ENCODE measurements at regions not wholly inside any gene's neighbourhood (a gene's known extent, or its start where the extent isn't known, plus 50 kb on each side); places are given as distances from the start of the nearest gene placed in this dataset.

DNA sequence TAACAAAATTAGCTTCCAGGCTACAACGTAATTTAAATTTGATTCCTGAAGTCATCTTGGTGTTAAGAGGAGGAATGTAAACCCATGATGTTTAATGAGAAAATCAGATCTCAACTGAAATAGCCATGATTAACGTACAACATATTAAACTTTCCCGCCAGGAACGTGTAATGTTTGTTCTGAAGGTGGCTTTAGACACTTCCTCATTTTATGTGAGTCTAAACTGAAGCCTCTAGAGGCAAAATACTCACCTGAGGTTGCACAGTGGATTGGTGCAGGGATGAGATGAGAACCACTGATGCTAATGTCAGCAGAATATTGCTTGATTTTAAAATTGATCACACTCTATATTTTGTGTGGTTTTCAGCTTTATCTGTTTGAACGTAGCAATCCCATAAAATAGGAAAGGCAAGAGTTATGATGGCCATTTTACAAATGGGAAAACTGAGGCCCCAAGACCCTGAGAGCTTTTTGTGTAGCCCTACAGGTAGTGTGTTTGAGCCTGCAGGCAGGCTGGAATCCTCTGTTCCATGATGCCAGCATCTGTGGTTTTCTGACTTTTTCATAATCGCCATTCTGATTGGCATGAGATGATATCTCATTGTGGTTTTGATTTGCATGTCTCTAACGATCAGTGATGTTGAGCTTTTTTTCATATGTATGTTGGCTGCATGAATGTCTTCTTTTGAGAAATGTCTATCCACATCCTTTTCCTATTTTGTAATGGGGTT, 243.7 kb upstream of the BMPER start:
- Histone ChIP-seq H3K27ac (no peak overlapping the region), H3K4me3 (no peak overlapping the region)

DNA sequence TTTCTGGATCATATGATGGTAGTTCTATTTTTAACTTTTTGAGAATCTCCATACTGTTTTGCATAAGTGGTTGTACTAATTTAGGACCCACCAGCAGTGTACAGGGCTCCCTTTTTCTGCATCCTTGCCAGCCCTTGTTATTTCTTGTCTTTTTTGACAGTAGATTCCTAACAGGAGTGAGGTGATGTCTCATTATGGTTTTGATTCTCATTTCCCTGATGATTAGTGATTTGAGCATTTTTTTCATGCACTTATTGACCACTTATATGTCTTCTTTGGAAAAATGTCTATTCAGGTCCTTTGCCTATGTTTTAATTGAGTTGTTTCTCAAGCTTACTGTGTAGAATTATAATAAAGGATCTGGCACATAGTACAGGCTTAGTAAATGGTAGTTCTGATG, 238.8 kb upstream of the BMPER start:
- Histone ChIP-seq H3K4me3 (no peak overlapping the region), H3K27ac (no peak overlapping the region)

DNA sequence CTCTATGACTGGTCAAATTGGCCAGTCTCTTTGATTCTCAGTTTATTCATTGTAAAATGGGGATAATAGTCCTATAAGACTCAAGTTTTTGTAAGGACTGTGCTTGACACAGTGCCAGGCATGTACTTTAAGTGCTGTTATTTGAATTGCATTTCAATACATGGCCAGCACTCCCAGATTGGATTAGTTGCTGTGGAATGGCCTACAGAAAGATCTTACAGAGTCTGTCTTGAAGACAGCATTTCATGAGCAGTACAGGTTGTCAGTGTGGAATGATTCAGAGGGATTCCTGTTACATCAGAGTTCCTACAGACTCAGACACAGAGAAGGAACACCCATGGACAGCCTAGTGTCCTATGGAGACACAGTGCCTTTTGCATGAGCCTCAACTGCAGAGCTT, 238.1 kb upstream of the BMPER start:
- Histone ChIP-seq H3K27ac (no peak overlapping the region), H3K4me3 (no peak overlapping the region)

DNA sequence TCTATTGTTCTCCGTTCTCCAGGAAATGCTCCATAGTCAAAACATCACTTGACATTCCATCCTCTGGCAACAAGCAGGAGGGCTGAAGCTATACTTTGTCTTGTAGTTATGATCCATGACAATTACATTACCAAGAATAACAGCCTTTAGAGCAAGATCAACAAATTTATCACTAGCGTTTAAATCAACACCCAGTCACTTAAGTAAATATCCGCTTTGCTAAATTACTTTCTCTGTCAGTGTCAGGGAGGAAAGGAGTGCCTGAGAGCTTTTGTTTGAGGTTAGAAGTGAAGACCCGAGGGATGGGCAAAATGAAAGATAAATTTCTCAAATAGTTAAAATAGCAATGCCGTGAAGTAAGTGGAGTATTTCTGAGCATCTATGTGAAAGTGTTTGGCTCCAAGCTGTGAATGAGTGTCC, 236.1 kb upstream of the BMPER start:
- Histone ChIP-seq H3K27ac (no peak overlapping the region), H3K4me3 (no peak overlapping the region)

DNA sequence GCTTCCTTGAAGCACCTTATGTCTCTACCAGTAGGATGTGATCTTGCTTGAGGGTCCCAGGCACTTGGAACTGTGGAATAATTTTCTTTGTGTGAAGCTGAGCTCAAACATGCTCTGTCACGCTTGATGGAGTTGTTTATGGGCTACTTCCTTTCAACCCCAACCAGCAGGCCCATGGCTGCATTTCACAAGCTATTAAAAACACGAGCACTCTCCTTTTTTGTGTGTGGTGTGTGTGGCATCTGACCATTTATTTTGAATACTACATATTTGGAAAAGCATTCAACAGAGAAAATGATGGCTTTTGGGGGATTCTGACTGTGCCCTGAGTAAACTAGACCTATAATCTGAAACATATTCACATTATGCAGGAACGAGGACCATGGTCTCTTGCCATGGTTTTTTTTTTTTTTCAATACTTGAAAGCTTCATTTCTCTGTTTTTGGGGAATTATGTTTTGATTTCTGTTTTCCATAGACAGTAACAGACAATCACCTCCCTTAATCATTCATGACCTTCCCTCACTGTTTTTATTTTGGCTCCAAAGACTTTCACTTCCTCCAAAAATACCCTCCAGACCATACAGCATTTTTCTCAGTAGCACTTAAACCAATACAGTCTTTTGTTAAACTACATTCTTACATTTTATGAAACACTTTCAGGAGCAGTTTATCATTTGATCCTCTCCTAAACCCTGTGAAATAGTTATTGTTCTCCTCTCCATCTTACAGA, 233.6 kb upstream of the BMPER start:
- H3K27ac ChIP-seq = no peak overlapping the region
- no peak overlapping the region for H3K4me3 ChIP-seq

DNA sequence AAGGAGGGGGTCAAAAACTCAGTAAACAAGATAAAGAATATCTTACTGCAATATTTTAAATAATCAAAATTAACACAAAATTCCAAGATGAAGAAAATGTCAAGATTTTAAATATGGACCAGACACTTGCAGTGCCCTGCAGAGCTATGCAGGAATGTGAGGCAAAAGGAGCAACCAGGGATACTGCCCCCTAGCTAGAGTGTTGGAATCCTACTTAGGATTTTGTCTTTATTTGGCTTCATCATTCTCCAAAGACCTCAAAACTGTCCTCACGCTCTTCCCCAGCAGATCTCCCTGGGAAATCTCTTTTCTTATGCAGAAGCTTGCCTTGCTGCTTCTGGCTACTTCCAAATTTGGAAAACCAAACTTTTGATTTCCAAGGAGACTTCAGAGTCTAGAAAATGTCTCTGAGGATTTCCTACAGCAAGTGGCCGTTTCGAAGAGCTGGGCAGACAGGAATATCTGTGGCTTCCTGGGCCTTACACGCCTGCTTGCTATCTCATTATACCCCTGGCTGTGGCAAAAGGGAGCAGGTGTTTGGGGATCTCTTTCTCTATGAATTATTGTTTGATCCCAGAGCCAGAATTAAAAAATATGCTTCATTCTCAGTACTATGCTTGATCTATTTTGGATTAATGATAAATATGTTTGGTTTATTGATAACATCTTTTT, 232.2 kb upstream of the BMPER start:
- H3K27ac ChIP-seq = no peak overlapping the region
- no peak overlapping the region for H3K4me3 ChIP-seq

DNA sequence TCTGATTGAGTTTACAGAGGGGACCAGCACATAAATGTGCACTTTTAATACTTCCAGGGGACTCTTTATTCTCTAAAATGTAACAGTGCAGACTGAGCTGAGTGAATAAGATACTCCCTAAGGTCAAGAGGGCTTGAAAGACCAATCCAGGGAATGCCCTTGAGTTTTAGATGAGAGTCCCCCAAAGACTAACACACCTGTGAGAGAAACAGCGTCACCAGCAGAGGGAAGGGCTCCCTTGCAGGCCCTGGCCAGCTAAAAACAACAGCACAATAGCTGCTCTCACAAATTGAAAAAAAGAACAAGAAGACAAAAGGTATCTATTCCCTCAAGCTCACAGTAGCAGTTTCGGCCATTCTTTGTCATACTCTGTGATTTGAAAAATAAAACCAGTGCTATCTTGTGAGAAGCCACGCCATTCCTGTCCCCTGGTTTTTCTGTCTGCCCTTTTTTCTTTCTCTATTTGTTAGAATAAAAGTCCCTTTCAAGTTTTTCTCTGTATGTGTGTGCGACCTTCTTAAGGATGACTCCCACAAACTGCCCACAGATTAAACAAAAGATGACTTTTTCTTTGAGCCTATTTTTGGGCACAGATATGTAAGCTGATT, 230.4 kb upstream of the BMPER start:
- H3K4me3 ChIP-seq = no peak overlapping the region
- H3K27ac ChIP-seq = no peak overlapping the region

DNA sequence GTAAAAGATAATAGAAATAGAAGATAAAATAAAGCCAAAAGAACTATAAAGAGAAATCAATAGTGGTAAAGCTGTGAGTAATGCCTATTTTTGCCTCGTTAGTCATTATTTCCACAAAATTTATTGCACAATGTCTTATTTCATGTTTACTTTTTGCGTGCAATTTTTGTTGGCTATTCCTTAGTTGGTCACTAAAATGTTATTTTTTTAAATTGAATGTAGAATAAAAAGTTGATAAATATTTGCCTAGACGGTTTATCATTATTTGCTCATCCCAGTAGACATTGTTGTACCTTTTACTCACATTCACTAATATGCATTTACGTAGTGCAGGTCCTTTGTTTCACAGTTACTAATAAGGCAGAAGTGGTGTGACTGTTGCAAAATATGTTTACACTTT, 227.8 kb upstream of the BMPER start:
- no peak overlapping the region for H3K27ac ChIP-seq
- no peak overlapping the region for H3K4me3 ChIP-seq

DNA sequence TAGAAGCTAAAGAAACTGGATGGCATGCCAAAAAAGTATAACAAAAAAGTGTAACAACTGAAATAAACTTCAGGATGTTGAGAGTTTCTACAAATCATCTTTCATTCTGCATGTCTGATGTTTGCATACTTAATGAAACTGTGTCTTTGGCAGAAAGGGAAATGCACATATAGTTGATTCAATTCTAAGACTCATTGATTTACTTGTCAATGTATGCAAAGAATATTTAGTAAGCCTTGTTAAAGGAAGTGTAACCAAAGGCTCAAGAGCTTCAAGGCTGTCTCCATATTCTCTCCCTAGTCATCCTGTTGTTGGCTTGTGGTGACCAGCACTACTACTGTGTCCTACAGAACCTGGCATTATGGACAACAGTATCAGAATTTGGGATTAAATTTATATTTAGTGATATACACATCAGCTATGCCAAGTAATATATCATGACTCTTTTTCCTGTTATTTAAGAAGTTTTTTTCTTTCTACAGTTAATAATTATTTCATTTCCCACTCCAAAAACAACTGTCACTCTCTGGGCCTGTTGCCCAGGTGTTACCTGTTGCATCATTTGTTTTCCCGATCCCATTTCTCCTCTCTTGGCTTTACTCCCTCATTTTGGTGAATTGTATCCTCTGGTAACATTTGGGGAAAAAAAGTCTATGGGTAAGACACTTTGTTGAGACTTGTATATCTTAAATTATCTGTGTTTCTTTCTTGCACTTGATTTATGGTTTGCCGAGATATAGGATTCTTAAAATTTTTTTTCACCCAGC, 226.6 kb upstream of the BMPER start:
- H3K4me3 ChIP-seq = no peak overlapping the region
- no peak overlapping the region for H3K27ac ChIP-seq

DNA sequence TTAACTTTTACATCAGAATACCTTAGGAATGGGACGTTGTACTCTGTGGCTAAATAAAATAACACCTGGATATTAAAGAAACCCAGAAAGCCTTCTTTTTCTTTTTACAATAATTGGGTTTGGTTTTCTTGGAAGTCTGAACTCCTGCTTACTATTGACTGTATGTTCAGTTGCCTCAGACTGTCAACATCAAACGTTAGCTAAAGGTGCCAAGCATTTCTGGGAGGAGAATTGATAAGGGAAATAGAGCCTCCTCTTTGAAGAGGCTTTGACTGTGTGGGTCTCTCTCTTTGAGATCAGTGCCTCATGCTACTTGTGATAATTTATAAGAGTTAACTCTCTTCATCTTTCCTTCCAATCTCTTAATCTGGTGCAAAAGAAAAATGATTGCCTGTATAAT, 224.7 kb upstream of the BMPER start:
- Histone ChIP-seq H3K4me3 (no peak overlapping the region), H3K27ac (no peak overlapping the region)

DNA sequence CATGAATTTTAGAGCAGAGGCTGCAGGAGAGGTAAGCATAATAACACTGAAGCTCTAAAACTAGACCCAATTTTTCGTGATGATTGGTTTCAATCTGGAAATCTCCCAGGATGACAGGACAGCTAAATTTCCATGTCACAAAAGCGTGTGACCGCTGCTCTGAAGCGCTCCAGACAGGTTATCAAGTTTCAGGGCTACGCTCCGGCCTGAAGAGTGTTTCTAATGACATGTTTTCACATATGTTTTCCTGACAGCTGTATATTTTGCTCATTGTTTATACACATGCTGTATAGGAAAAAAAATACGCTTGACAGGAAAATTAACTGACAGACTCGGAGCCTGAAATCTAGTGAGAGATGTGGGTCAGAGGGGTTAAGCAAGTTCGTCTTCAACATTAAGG, 219.8 kb upstream of the BMPER start:
- no peak overlapping the region for H3K4me3 ChIP-seq
- H3K27ac ChIP-seq = no peak overlapping the region

DNA sequence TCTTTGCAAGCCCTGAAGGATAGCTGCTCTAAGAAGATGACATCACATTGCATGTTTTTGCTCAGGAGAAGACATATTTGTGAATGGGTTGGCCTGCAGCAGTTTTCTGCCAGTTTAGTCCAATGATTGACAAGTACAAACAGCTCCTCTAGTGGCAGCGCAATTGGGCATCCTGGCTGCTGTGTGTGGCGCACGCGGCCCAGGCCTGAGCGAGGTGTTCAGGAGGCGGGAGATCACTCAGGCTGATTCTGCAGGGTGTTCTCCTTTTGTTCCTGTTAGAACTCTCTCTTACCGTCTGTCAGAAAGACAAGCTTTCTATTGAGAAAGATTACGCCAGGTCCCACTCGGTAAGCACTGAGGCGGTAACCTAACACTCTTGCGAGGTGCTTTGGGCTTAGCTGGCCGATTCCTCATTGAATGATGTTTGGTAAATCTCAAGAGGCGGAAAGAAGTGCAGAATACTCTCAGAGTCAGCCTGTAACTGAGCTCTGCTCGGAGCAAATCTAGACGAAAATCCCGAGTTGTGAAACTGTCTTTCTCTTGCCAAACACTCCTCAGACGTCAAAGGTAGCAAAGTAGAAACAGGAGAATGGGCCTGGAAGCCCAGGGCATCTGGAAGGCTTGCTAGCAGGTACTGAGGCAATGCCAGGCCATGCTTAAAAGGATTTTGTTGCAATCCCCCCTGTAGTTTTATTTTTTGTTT, 219.2 kb upstream of the BMPER start:
- H3K4me3 ChIP-seq = no peak overlapping the region
- H3K27ac ChIP-seq = no peak overlapping the region

DNA sequence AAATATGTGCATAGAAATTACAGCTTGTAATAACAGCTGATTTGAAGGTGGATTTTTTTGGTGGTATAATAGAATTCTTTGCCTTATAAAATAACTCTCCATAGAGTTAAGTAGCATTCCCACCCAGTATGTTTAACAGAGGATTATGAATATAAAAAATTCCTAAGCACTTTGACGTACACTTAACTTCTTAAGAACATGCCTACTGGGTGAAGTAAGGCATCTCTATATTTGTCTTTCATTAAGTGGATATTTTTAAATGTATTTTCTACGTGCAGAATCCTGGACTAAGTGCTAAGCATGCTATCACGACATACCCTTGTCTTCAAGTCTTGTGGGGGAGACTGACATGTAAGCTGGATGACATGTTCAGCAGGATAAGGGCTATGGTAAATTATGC, 217.7 kb upstream of the BMPER start:
- H3K4me3 ChIP-seq = no peak overlapping the region
- no peak overlapping the region for H3K27ac ChIP-seq

DNA sequence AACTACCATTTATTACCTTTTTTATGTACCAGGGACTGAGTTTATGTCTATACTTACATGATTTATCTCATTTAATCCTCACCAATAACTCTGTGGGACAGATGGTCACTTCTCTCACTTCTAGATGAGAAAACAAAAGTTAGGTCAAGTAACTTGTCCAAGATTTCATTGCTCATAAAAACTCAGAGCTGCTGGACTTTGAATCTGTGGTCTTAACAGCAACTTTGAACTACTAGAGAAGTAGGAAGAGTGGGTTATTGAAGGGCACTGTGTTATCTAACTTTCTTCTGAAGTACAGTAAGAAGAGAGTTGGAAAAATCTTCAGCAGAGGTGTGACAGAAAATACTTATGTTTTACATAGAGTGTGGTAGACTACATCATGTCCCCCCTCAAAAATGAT, 214.2 kb upstream of the BMPER start:
- H3K4me3 ChIP-seq = no peak overlapping the region
- H3K27ac ChIP-seq = no peak overlapping the region

DNA sequence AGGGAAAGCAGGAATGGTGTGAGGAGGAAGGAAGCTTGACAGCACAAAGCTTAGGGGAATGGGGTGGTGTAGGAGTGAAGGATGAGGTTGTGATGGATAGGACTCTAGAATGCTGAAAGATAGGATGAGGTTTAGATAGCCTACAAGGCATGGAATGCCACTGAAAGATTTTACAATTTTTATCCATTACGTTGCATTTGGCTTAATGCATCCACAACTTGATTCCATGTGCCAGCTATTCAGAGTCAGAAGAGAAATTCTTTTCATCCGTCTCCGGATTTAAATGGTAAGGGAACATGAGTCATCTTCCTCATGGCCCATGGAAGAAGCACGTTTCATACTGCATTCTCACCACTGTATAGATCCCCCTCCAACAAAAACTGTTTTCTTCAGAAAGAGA, 212.4 kb upstream of the BMPER start:
- Histone ChIP-seq H3K4me3 (no peak overlapping the region), H3K27ac (no peak overlapping the region)

DNA sequence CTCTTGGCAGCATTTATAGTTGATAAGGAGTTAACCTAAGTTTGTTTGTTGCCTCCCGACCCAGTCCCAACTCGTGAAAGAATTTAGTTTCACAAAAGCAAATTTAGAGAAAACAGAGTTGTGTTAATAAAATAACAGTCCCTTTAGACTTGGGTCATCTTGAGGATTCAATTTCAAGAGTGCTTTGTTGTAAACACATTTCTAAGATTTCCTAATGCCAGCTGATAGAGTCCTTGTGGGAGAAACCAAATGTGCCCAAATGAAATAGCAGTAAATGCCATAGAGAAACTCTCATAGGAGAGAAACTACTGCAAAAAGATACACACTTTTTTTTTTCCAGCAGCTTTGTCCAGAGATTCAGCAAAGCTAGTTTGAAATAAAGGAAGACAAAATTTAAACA, 211.3 kb upstream of the BMPER start:
- H3K4me3 ChIP-seq = no peak overlapping the region
- no peak overlapping the region for H3K27ac ChIP-seq

DNA sequence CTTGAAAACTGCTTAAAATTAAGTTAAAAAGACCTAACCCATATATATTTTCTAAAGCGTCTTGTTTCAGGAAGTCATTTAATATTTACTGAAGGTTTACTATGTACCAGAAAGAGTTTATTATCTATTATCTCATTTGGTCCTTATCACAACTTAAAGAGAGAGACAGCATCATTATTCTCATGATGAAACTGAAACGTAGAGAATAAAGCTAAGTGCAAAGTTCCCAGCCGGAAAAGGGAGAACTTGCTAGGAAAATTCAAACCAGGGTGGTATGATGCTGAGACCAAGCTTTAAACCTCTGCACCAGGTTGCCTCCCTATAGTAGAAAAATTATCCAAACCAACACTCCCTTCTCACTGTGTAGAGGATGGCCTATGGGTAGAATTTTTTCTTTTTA, 207.7 kb upstream of the BMPER start:
- H3K4me3 ChIP-seq = no peak overlapping the region
- no peak overlapping the region for H3K27ac ChIP-seq

DNA sequence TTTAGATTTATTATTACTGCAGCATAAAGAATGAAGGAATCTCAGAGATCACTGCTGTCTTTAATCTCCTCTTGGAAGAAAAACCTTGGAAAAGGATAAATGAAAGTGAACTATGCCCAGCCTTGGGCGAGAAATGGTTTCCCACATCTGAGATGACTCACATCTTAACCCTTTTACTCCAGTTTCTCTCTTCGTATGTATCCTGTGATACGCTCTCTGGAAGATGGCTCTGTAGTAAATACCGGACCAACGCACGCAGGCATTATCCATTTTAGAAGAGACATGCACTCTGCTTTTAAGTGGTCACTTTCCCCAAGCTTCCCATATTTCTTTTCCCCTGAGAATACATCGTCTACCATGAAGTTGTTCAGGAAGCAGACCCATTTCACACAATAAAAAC, 207.3 kb upstream of the BMPER start:
- Histone ChIP-seq H3K27ac (no peak overlapping the region), H3K4me3 (no peak overlapping the region)

DNA sequence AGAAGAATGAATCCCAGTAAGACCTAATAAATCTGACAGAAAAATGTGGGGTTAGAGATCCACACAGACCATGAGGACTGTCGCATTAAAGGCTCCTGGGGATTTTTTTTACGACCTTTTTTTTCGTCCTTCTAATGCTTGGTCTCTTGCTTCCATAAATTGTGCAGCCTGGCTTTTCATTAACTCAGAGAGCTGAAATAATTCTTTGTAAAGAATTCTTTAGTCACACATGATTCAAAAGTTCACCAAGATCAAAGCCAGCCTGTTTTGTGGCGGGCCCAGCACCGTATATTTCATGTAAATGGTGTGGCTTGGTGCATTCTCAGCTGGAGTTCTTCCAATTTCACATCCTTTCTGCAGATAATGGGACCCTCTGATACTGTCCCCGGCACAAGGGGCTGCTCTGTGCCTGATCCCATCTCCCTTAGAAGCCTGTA, 206.6 kb upstream of the BMPER start:
- H3K4me3 ChIP-seq = no peak overlapping the region
- H3K27ac ChIP-seq = no peak overlapping the region

Measured in skin epidermis (tissue), 12 donors.